Small intestine (tissue), 7 donors: ENCODE measurements at regions not wholly inside any gene's neighbourhood (a gene's known extent, or its start where the extent isn't known, plus 50 kb on each side); places are given as distances from the start of the nearest gene placed in this dataset.

Experiments
- DNase-seq, 2 donors: peaks; one replicate each; pipeline versions ENCODE4 v3.0.0 to v3.0.0-alpha.2; 2013
- FAIRE-seq: peaks from 2 replicates; lab custom pipeline; 2012; peaks lifted over from hg19 to GRCh38; lab: Jason Lieb, UNC
- H3K27ac ChIP-seq, 3 donors: one replicate each; pipeline ENCODE4 v1.5.1; 2013; ENCODE audit warnings: low read length in 2 of 3, mild to moderate bottlenecking in 2 of 3, control low read depth in 1 of 3, inconsistent platforms in 1 of 3, low read depth in 1 of 3, moderate library complexity in 1 of 3
- H3K27me3 ChIP-seq, 3 donors: one replicate each; pipeline ENCODE4 v1.6.1; 2013; ENCODE audit warnings: low read length in 3 of 3, inconsistent platforms in 1 of 3; ENCODE audit not compliant: control insufficient read depth in 3 of 3, insufficient read depth in 3 of 3
- H3K36me3 ChIP-seq, 3 donors: one replicate each; pipeline ENCODE4 v1.6.1; 2013; ENCODE audit warnings: low read length in 3 of 3, inconsistent platforms in 1 of 3, low read depth in 1 of 3, mild to moderate bottlenecking in 1 of 3, moderate library complexity in 1 of 3; ENCODE audit not compliant: control insufficient read depth in 3 of 3, insufficient read depth in 2 of 3
- H3K4me1 ChIP-seq, 3 donors: one replicate each; pipeline ENCODE4 v1.6.1; 2013; ENCODE audit warnings: low read length in 2 of 3, inconsistent platforms in 1 of 3, low read depth in 1 of 3, mild to moderate bottlenecking in 1 of 3, moderate library complexity in 1 of 3; ENCODE audit not compliant: control insufficient read depth in 3 of 3, insufficient read depth in 2 of 3
- H3K4me3 ChIP-seq, 3 donors: one replicate each; pipeline ENCODE4 v1.5.1; 2013; ENCODE audit warnings: low read length in 3 of 3, control low read depth in 1 of 3, inconsistent platforms in 1 of 3, low read depth in 1 of 3, mild to moderate bottlenecking in 1 of 3, moderate library complexity in 1 of 3
- H3K9me3 ChIP-seq, 2 donors: one replicate each; pipeline ENCODE4 v1.6.1; 2013; ENCODE audit warnings: low read depth in 1 of 2, low read length in 1 of 2; ENCODE audit not compliant: control insufficient read depth in 2 of 2, insufficient read depth in 1 of 2
- WGBS, 3 donors: extraction: QIAGEN DNeasy Blood & Tissue Kit; methylation state at CpG; one replicate each; pipeline ENCODE4 v1.1.7; 2013; 5-methylcytosine and 5-hydroxymethylcytosine counted together
- donor health status: healthy with polysubstance abuse.
- donor health status: control.
- donor health status: control.
- donor health status: Bipolar disorder and iron deficiency.
- donor health status: healthy.

- Histone ChIP-seq H3K27me3 (peaks cover 0 to 2% (median 0%) of the 10 kb centered on the region in 3 donors), H3K9me3 (no peaks in the 10 kb centered on the region), H3K4me1 (no peaks in the 10 kb centered on the region), H3K4me3 (no peak overlapping the region), H3K36me3 (no peaks in the 10 kb centered on the region), H3K27ac (no peak overlapping the region)
- DNase-seq (no peak), FAIRE-seq (no peak)
- WGBS, 3 donors, result 69 to 77% (median 76%) methylated on average over 5 of the region's 5 CpGs
Measured at GRCh38 chr20:7078804-7079203, 311.3 kb downstream of the BMP2 start.

DNA sequence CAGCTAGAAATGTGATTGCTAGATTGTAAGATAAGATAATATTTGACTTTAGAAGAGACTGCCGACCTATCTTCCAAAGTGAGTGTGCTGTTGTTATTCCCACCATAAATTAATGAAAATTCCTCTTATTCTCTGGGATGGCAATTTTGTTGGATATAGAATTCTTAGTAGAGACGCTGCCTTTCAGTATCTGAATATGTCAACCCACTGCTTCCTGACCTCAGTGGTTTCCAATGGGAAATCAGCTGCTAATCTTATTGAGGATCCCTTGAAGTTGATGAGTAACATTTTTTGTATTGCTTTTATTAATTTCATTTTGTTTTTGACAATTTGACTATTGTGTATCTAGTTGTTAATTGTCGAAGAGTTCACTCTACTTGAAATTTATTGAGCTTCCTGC is 313.0 kb downstream of the BMP2 start:
- H3K4me1 ChIP-seq, result peaks cover 0 to 3% (median 0%) of the 10 kb centered on the region in 3 donors
- no peak for FAIRE-seq
- WGBS, 3 donors, result 76 to 83% (median 78%) methylated on average over 3 of the region's 3 CpGs

DNA sequence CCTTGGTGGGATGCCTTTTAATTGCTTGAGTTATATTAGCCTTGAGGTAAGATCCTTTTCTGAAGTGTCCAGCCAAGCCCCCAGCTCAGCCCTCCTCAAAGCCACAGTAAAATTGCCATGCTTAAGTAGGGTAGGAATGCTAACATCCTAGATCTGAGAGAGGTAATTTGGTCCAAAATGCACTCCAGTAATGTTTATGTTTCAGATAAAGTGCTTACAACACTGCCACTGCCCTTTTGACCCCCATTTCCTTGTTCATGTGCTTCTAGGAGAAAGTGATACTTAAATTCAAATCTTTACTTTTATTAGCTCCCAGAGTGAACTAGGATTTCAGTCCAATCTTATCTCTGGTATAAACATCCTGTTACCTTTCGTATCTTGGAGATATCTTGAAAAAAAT is 318.0 kb downstream of the BMP2 start:
- WGBS, 3 donors, result 15 to 25% (median 19%) methylated on average over 1 of the region's 1 CpG
- DNase-seq (peak; percentile 15 to 72), FAIRE-seq (no peak)
- no peak overlapping the region for H3K27ac ChIP-seq
- H3K4me3 ChIP-seq, result no peak overlapping the region
- peaks cover 0 to 5% (median 0%) of the 10 kb centered on the region in 3 donors for H3K4me1 ChIP-seq
- no peaks in the 10 kb centered on the region for H3K9me3 ChIP-seq
- no peaks in the 10 kb centered on the region for H3K36me3 ChIP-seq
- peaks cover 0 to 2% (median 0%) of the 10 kb centered on the region in 3 donors for H3K27me3 ChIP-seq

More for the DNA sequence above, 313.0 kb downstream of the BMP2 start:
- Histone ChIP-seq H3K27me3 (peaks cover 0 to 2% (median 0%) of the 10 kb centered on the region in 3 donors), H3K36me3 (no peaks in the 10 kb centered on the region), H3K4me3 (no peak overlapping the region), H3K27ac (no peak overlapping the region), H3K9me3 (no peaks in the 10 kb centered on the region)
- no peak for DNase-seq

- no peak overlapping the region for H3K27ac ChIP-seq
- no peak for FAIRE-seq
- no peaks in the 10 kb centered on the region for H3K36me3 ChIP-seq
- H3K4me3 ChIP-seq, result no peak overlapping the region
- no peak for DNase-seq
- peaks cover 0 to 11% (median 0%) of the 10 kb centered on the region in 3 donors for H3K4me1 ChIP-seq
- WGBS, 3 donors, result 72 to 88% (median 82%) methylated on average over 1 of the region's 1 CpG
- peaks cover 0 to 2% (median 0%) of the 10 kb centered on the region in 3 donors for H3K27me3 ChIP-seq
- H3K9me3 ChIP-seq, result no peaks in the 10 kb centered on the region
Measured at GRCh38 chr20:7087803-7088202, 320.3 kb downstream of the BMP2 start.

DNA sequence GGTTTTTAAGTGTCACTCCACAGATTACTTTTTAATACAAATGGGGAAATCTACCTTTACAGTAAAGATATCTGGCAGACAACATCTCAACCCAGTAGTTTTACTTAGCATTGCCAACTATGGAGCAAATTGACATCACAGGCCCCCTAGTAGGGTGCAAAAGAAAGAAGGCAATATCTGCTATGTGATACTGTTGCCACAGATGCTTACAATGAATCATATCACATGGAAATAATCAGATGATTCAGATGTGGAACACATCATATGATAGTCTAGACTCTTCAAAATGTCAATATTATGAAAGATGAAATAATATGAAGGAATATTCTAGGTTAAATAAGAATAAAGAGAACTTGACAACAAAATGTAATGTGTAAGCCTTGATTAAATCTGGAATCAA is 322.5 kb downstream of the BMP2 start:
- Histone ChIP-seq H3K9me3 (no peaks in the 10 kb centered on the region), H3K36me3 (no peaks in the 10 kb centered on the region), H3K27ac (no peak overlapping the region), H3K4me1 (peaks cover 0 to 11% (median 0%) of the 10 kb centered on the region in 3 donors), H3K4me3 (no peak overlapping the region), H3K27me3 (no peaks in the 10 kb centered on the region)
- FAIRE-seq, result no peak
- no peak for DNase-seq

DNA sequence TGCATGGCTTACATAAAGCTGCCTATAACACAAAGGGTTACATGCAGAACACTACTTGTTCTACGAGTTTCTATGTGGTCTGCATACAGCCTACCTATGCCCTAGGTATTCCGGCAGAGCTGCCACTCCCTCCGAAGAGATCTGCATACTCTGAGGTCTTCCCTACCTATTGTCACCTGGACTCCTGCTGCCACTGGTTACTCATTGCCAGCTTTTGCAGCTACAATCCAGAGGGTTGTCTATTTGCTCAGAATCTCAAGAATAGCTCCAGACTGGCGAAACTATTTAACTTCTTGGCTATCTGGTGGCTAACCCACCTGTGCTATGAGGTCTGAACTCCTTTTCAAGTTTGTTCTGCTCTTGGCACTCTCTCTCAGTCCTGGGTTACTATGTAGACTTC is 323.3 kb downstream of the BMP2 start:
- no peak overlapping the region for H3K4me3 ChIP-seq
- 9 to 45% (median 32%) methylated on average over 4 of the region's 4 CpGs for WGBS, 3 donors
- H3K27ac ChIP-seq, result no peak overlapping the region
- no peaks in the 10 kb centered on the region for H3K9me3 ChIP-seq
- FAIRE-seq (no peak), DNase-seq (peak; percentile 1 to 73)
- no peaks in the 10 kb centered on the region for H3K36me3 ChIP-seq
- peaks cover 0 to 6% (median 0%) of the 10 kb centered on the region in 3 donors for H3K4me1 ChIP-seq
- H3K27me3 ChIP-seq, result no peaks in the 10 kb centered on the region

- H3K36me3 ChIP-seq, result no peaks in the 10 kb centered on the region
- H3K4me1 ChIP-seq, result peaks cover 0 to 6% (median 0%) of the 10 kb centered on the region in 3 donors
- no peak overlapping the region for H3K27ac ChIP-seq
- peaks cover 0 to under 1% of the 10 kb centered on the region in 2 donors for H3K9me3 ChIP-seq
- WGBS, 3 donors, result 70 to 80% (median 70%) methylated on average over 4 of the region's 4 CpGs
- H3K27me3 ChIP-seq, result no peaks in the 10 kb centered on the region
- no peak for FAIRE-seq
- no peak overlapping the region for H3K4me3 ChIP-seq
- no peak for DNase-seq
Measured at GRCh38 chr20:7091655-7092054, 324.2 kb downstream of the BMP2 start.

GRCh38 chr20:7094438-7094997 is 327.0 kb downstream of the BMP2 start:
- FAIRE-seq (no peak), DNase-seq (peak; percentile 22 to 58)

DNA sequence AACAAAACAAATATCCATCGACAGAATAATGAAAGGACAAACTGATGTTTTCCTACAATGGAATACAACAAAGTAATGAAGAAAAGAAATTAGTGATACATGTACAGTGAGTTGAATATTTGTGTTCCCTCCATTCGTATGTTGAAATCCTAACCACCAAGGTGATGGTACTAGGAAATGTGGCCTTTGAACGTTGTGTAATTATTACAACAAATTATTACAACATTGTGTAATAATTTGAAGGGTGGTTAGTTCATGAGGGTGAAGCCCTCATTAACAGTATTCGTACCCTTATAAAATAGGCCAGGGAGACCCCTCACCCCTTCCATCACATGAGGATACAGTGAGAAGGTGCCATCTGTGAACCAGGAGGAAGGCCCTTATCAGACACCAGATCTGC is 339.4 kb downstream of the BMP2 start:
- 75 to 84% (median 77%) methylated on average over 4 of the region's 4 CpGs for WGBS, 3 donors
- H3K9me3 ChIP-seq, result no peaks in the 10 kb centered on the region
- no peaks in the 10 kb centered on the region for H3K27me3 ChIP-seq
- no peaks in the 10 kb centered on the region for H3K36me3 ChIP-seq
- DNase-seq, result no peak
- no peak for FAIRE-seq
- no peaks in the 10 kb centered on the region for H3K4me1 ChIP-seq
- H3K27ac ChIP-seq, result no peak overlapping the region
- no peak overlapping the region for H3K4me3 ChIP-seq

More at GRCh38 chr20:7094438-7094997, 327.0 kb downstream of the BMP2 start:
- no peaks in the 10 kb centered on the region for H3K36me3 ChIP-seq
- no peak overlapping the region for H3K4me3 ChIP-seq
- no peaks in the 10 kb centered on the region for H3K27me3 ChIP-seq
- peaks cover 0 to 8% of the 10 kb centered on the region in 2 donors for H3K9me3 ChIP-seq
- whole genome bisulfite sequencing, 3 donors, result 18 to 29% (median 21%) methylated on average over 7 of the region's 7 CpGs
- peaks cover 0 to 6% (median 0%) of the 10 kb centered on the region in 3 donors for H3K4me1 ChIP-seq
- no peak overlapping the region for H3K27ac ChIP-seq
